HG02571 (cell line): ENCODE measurements at regions not wholly inside any gene's neighbourhood (a gene's known extent, or its start where the extent isn't known, plus 50 kb on each side); places are given as distances from the start of the nearest gene placed in this dataset.
"Not testable (repeated sequence)": the region's sequence is repeated elsewhere in the genome, so short reads cannot be mapped to it uniquely, and the experiment has no call there.

Source experiments
- ATAC-seq: cut with Tn5 transposase; IDR thresholded peaks from one replicate; pipeline ENCODE4 v1.9.1; 2021; ENCODE audit warnings: mild to moderate bottlenecking, moderate library complexity; ENCODE audit not compliant: unreplicated experiment

- ATAC-seq = no peak
Observed at GRCh38 chr4:116551806-116552205, 533.6 kb downstream of the TRAM1L1 start.

- ATAC-seq = no peak
Observed at GRCh38 chr4:116547632-116548031, 537.7 kb downstream of the TRAM1L1 start.

GRCh38 chr4:116546759-116547158, 538.6 kb downstream of the TRAM1L1 start:
- ATAC-seq = no peak

GRCh38 chr4:116544946-116545345, 540.4 kb downstream of the TRAM1L1 start:
- ATAC-seq = no peak

- no peak for ATAC-seq
Observed at GRCh38 chr4:116539744-116540143, 545.6 kb downstream of the TRAM1L1 start.

- ATAC-seq = no peak
Observed at GRCh38 chr4:116537828-116538227, 547.5 kb downstream of the TRAM1L1 start.

- not testable (repeated sequence) for ATAC-seq
Observed at GRCh38 chr4:116536024-116536423, 549.4 kb downstream of the TRAM1L1 start.

- no peak for ATAC-seq
Observed at GRCh38 chr4:116531870-116532269, 553.5 kb downstream of the TRAM1L1 start.

- ATAC-seq = no peak
Observed at GRCh38 chr4:116531026-116531425, 554.4 kb downstream of the TRAM1L1 start.

GRCh38 chr4:116530048-116530447, 555.3 kb downstream of the TRAM1L1 start:
- no peak for ATAC-seq

GRCh38 chr4:116529129-116529528, 556.2 kb downstream of the TRAM1L1 start:
- ATAC-seq = no peak

GRCh38 chr4:116522922-116523321, 562.5 kb downstream of the TRAM1L1 start:
- no peak for ATAC-seq

- ATAC-seq = no peak
Observed at GRCh38 chr4:116520886-116521285, 564.5 kb downstream of the TRAM1L1 start.

GRCh38 chr4:116516711-116517110, 568.7 kb downstream of the TRAM1L1 start:
- no peak for ATAC-seq

GRCh38 chr4:116515959-116516358, 569.4 kb downstream of the TRAM1L1 start:
- ATAC-seq = no peak

GRCh38 chr4:116512552-116512951, 572.8 kb downstream of the TRAM1L1 start:
- no peak for ATAC-seq

GRCh38 chr4:116501954-116502353, 583.4 kb downstream of the TRAM1L1 start:
- no peak for ATAC-seq

- no peak for ATAC-seq
Observed at GRCh38 chr4:116500225-116500624, 585.2 kb downstream of the TRAM1L1 start.

- ATAC-seq = no peak
Observed at GRCh38 chr4:116489739-116490138, 595.6 kb downstream of the TRAM1L1 start.

GRCh38 chr4:116486401-116486800, 599.0 kb downstream of the TRAM1L1 start:
- ATAC-seq = no peak

- ATAC-seq = no peak
Observed at GRCh38 chr4:116480546-116480945, 604.8 kb downstream of the TRAM1L1 start.

GRCh38 chr4:116478343-116478742, 607.0 kb downstream of the TRAM1L1 start:
- no peak for ATAC-seq

GRCh38 chr4:116469582-116469981, 615.8 kb downstream of the TRAM1L1 start:
- ATAC-seq = no peak

- no peak for ATAC-seq
Observed at GRCh38 chr4:116453127-116453526, 632.2 kb downstream of the TRAM1L1 start.
